HCT116 (cell line): ENCODE measurements at regions not wholly inside any gene's neighbourhood (a gene's known extent, or its start where the extent isn't known, plus 50 kb on each side); places are given as distances from the start of the nearest gene placed in this dataset.

ENCODE experiments used
- ATAC-seq: fragments of 200-7000 bp; cut with Tn5 transposase; 2 replicates; pipeline ENCODE4 v1.9.1; 2020; ENCODE audit warnings: mild to moderate bottlenecking, moderate library complexity
- BruUV-seq: library from RNA; stranded (reverse); fragments of 400-500 nt; replicated peaks from 2 replicates; lab custom pipeline; 2021; lab: Mats Ljungman, UMichigan
- CTCF ChIA-PET: fragments of 300-600 bp; sonication (Branson Sonifier 250); formaldehyde crosslinking; loops from one replicate; lab custom pipeline; 2021; ENCODE audit warnings: antibody characterized with exemption; lab: Charles Lee
- POLR2A ChIA-PET: fragments of 300-600, 350-600 bp; sonication (Branson Sonifier 250); formaldehyde crosslinking; loops from one replicate; lab custom pipeline; 2021; ENCODE audit warnings: antibody characterized with exemption; lab: Charles Lee
- RAD21 ChIA-PET, 2 experiments: fragments of 300-600 bp; sonication (Branson Sonifier 250); formaldehyde crosslinking; loops; one replicate each; lab custom pipeline; 2023; ENCODE audit warnings: low total read pairs in 2 of 2; ENCODE audit not compliant: uncharacterized antibody in 2 of 2, unreplicated experiment in 2 of 2, low non-redundant PET in 1 of 2; lab: Charles Lee
- DNase-seq: peaks from one replicate; pipeline ENCODE4 v3.0.0-alpha.2; 2010; ENCODE audit warnings: low read depth, low spot score
- H2AFZ ChIP-seq: fragments of 200-600 bp; shearing (Covaris generic), sonication (generic); 2 replicates; pipeline ENCODE4 v1.6.1; 2017; ENCODE audit warnings: low read depth, mixed run types, mixed read lengths, antibody characterized with exemption, low read length; ENCODE audit not compliant: poor library complexity, severe bottlenecking
- H3K27ac ChIP-seq: 2 replicates; pipeline ENCODE4 v1.5.1; 2012; ENCODE audit warnings: low read depth, low read length
- H3K27me3 ChIP-seq: fragments of 200-600 bp; sonication (generic); 2 replicates; pipeline ENCODE4 v1.6.1; 2016; ENCODE audit warnings: mixed run types, low read length, mixed read lengths; ENCODE audit not compliant: insufficient read depth
- H3K36me3 ChIP-seq, 2 experiments: fragments of 200-500 bp in 1 of 2; fragments of 200-600 bp in 1 of 2; sonication (Bioruptor generic) in 1 of 2; sonication (generic) in 1 of 2; 2 replicates each; pipeline versions ENCODE4 v1.5.1 to v1.6.1; 2014 to 2016; ENCODE audit warnings: low read length in 2 of 2, inconsistent platforms in 1 of 2, mixed read lengths in 1 of 2, mixed run types in 1 of 2; ENCODE audit not compliant: insufficient read depth in 2 of 2, control insufficient read depth in 1 of 2
- H3K4me1 ChIP-seq, 2 experiments: fragments of 200-600 bp in 1 of 2; sonication (generic) in 1 of 2; 2 replicates each; pipeline versions ENCODE4 v1.5.1 to v1.6.1; 2012 to 2017; ENCODE audit warnings: low read length in 2 of 2, inconsistent platforms in 1 of 2, mild to moderate bottlenecking in 1 of 2, mixed read lengths in 1 of 2, mixed run types in 1 of 2, moderate library complexity in 1 of 2; ENCODE audit not compliant: insufficient read depth in 2 of 2, control insufficient read depth in 1 of 2
- H3K4me2 ChIP-seq: fragments of 200-600 bp; sonication (generic); 2 replicates; pipeline ENCODE4 v1.6.1; 2017; ENCODE audit warnings: mixed run types, low read length, mixed read lengths
- H3K4me3 ChIP-seq, 2 experiments: fragments of 200-600 bp in 1 of 2; sonication (generic) in 1 of 2; replicated peaks in 1 of 2; 2 replicates each; pipeline ENCODE4 v1.5.1; 2011 to 2016; ENCODE audit warnings: low read length in 2 of 2, control low read depth in 1 of 2, low read depth in 1 of 2, mild to moderate bottlenecking in 1 of 2, mixed read lengths in 1 of 2, mixed run types in 1 of 2
- H3K79me2 ChIP-seq: fragments of 200-600 bp; sonication (generic); 2 replicates; pipeline ENCODE4 v1.6.1; 2017; ENCODE audit warnings: mild to moderate bottlenecking, mixed run types, low read length, moderate library complexity, mixed read lengths; ENCODE audit not compliant: insufficient read depth
- H3K9ac ChIP-seq: fragments of 200-600 bp; sonication (generic); 2 replicates; pipeline ENCODE4 v1.6.1; 2016; ENCODE audit warnings: low read length, mixed read lengths
- H3K9me2 ChIP-seq: fragments of 200-600 bp; sonication (generic), shearing (Covaris generic); 2 replicates; pipeline ENCODE4 v1.6.1; 2017; ENCODE audit warnings: mixed run types, mild to moderate bottlenecking, moderate library complexity; ENCODE audit not compliant: insufficient read depth
- H3K9me3 ChIP-seq, 2 experiments: fragments of 200-500 bp in 1 of 2; fragments of 200-600 bp in 1 of 2; sonication (Bioruptor generic) in 1 of 2; sonication (generic) in 1 of 2; 2 replicates each; pipeline ENCODE4 v1.6.1; 2014 to 2017; ENCODE audit warnings: low read length in 2 of 2, mixed read lengths in 2 of 2, inconsistent platforms in 1 of 2, low read depth in 1 of 2, mild to moderate bottlenecking in 1 of 2, mixed run types in 1 of 2, moderate library complexity in 1 of 2; ENCODE audit not compliant: control insufficient read depth in 1 of 2, insufficient read depth in 1 of 2
- H4K20me1 ChIP-seq: fragments of 200-600 bp; sonication (generic), shearing (Covaris generic); 2 replicates; pipeline ENCODE4 v1.6.1; 2017; ENCODE audit warnings: mixed run types, mild to moderate bottlenecking, moderate library complexity; ENCODE audit not compliant: insufficient read depth
- CEBPB ChIP-seq: IDR thresholded peaks from 2 replicates; pipeline ENCODE4 v1.6.1; 2012; ENCODE audit warnings: low read depth
- ELF1 ChIP-seq: IDR thresholded peaks from 2 replicates; pipeline ENCODE4 v1.6.1; 2012; ENCODE audit warnings: low read depth, borderline replicate concordance
- EZH2 ChIP-seq: fragments of 200-600 bp; sonication (generic); IDR thresholded peaks from 2 replicates; pipeline ENCODE4 v1.6.1; 2017; ENCODE audit warnings: antibody characterized with exemption, mixed run types
- EZH2phosphoT487 ChIP-seq: fragments of 200-600 bp; IDR thresholded peaks from 2 replicates; pipeline ENCODE4 v1.6.1; 2018; ENCODE audit warnings: antibody characterized with exemption, borderline replicate concordance
- FOSL1 ChIP-seq: IDR thresholded peaks from 2 replicates; pipeline ENCODE4 v1.6.1; 2012; ENCODE audit warnings: low read depth
- JUND ChIP-seq: IDR thresholded peaks from 2 replicates; pipeline ENCODE4 v1.6.1; 2012
- MAX ChIP-seq: IDR thresholded peaks from 2 replicates; pipeline ENCODE4 v1.6.1; 2012
- POLR2A ChIP-seq: IDR thresholded peaks from 2 replicates; pipeline ENCODE4 v1.7.0; 2011; ENCODE audit warnings: borderline replicate concordance; ENCODE audit not compliant: insufficient read depth, insufficient read length; ENCODE audit errors: extremely low read depth
- POLR2AphosphoS5 ChIP-seq: IDR thresholded peaks from 2 replicates; pipeline ENCODE4 v1.6.1; 2011; ENCODE audit warnings: mild to moderate bottlenecking, low read depth, low read length, moderate library complexity
- RAD21 ChIP-seq: IDR thresholded peaks from 2 replicates; pipeline ENCODE4 v1.6.1; 2012; ENCODE audit warnings: low read depth, mild to moderate bottlenecking
- SIN3A ChIP-seq: IDR thresholded peaks from 2 replicates; pipeline ENCODE4 v1.6.1; 2012; ENCODE audit warnings: low read depth
- SP1 ChIP-seq: IDR thresholded peaks from 2 replicates; pipeline ENCODE4 v1.6.1; 2012; ENCODE audit warnings: low read depth
- SRF ChIP-seq: IDR thresholded peaks from 2 replicates; pipeline ENCODE4 v1.6.1; 2012; ENCODE audit warnings: low read depth
- TCF7L2 ChIP-seq: IDR thresholded peaks from 2 replicates; pipeline ENCODE4 v1.7.0; 2011; ENCODE audit warnings: borderline replicate concordance, inconsistent platforms; ENCODE audit not compliant: insufficient read depth, insufficient read length; ENCODE audit errors: extremely low read depth
- ZBTB33 ChIP-seq: IDR thresholded peaks from 2 replicates; pipeline ENCODE4 v1.6.1; 2011; ENCODE audit warnings: mild to moderate bottlenecking, low read length, moderate library complexity; ENCODE audit not compliant: insufficient replicate concordance; ENCODE audit errors: extremely low read depth
- ZFX ChIP-seq: fragments of 450-650 bp; IDR thresholded peaks from 2 replicates; pipeline ENCODE4 v1.6.1; 2017
- ZNF274 ChIP-seq: fragments of 200-500 bp; sonication (Bioruptor generic); IDR thresholded peaks from 2 replicates; pipeline ENCODE4 v1.6.1; 2014; ENCODE audit warnings: mild to moderate bottlenecking, low read depth, low read length, inconsistent platforms
- intact Hi-C: fragments of 100-400 bp; cut with micrococcal nuclease; formaldehyde crosslinking; loops from 2 replicates; pipeline ENCODE4 v1.10.0; 2022
- TF ChIP-seq, protein P1 (sequence below), 3 experiments: fragments of 200-600 bp in 1 of 3; sonication (generic) in 1 of 3; IDR thresholded peaks in 2 of 3; conservative IDR thresholded peaks in 1 of 3; 2 replicates each; pipeline ENCODE4 v1.5.1; 2012 to 2017; ENCODE audit warnings: low read depth in 2 of 3, low read length in 2 of 3, antibody characterized with exemption in 1 of 3, borderline replicate concordance in 1 of 3, control low read depth in 1 of 3, mild to moderate bottlenecking in 1 of 3, mixed read lengths in 1 of 3, mixed run types in 1 of 3, moderate library complexity in 1 of 3; ENCODE audit not compliant: insufficient read depth in 1 of 3
- TF ChIP-seq, protein P2 (sequence below): IDR thresholded peaks from 2 replicates; pipeline ENCODE4 v1.6.1; 2012

DNA sequence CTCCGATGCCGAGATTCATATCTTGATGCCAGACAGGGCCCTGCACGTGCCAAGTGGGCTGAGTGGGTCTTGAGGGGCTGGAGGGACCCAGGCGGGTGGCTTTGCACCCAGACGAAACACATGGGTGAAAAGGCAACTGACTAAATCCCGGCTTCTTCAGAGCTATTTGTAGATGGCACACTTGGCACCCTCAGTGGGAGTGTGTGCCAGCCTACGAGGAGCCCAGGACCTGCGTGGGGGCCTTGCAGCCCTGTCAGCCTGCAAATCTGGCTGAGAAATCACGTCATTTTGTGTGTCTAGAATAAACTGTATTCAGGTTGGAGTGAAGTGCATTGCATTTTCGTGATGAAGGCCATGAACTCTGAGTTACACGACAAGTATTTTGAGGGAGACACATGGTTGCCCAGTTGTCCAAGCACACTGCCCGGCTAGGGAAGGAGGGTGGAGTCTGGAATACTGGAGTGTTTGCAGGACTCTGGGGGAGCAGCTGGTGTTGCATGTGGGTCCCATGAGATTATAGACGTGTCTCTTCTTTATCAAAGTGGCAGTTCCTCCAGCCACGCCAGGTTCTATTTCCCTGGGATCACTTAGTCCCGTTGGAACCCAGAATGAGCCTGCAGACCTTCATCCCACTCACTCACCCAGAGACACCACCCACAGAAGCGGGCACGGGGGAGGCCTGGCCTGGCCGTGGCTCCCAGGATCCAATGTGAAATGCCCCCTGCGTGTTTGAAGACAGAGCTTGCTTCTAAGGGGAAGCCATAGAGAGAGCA, 60.2 kb downstream of the DLL1 start:
- TF ChIP-seq ZNF274: no peak
- TF ChIP-seq TCF7L2: no peak
- TF ChIP-seq, protein P1, sequence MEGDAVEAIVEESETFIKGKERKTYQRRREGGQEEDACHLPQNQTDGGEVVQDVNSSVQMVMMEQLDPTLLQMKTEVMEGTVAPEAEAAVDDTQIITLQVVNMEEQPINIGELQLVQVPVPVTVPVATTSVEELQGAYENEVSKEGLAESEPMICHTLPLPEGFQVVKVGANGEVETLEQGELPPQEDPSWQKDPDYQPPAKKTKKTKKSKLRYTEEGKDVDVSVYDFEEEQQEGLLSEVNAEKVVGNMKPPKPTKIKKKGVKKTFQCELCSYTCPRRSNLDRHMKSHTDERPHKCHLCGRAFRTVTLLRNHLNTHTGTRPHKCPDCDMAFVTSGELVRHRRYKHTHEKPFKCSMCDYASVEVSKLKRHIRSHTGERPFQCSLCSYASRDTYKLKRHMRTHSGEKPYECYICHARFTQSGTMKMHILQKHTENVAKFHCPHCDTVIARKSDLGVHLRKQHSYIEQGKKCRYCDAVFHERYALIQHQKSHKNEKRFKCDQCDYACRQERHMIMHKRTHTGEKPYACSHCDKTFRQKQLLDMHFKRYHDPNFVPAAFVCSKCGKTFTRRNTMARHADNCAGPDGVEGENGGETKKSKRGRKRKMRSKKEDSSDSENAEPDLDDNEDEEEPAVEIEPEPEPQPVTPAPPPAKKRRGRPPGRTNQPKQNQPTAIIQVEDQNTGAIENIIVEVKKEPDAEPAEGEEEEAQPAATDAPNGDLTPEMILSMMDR (IDR thresholded peaks at IDR 0.05 in 2 of 3, conservative IDR thresholded peaks at IDR 0.05 in 1 of 3; ENCODE audit: borderline replicate concordance in 1 of 3, insufficient read depth in 1 of 3, low read depth in 2 of 3, low read length in 2 of 3): no peak
- no peak for TF ChIP-seq EZH2phosphoT487
- no peak for TF ChIP-seq EZH2
- no peak for TF ChIP-seq SIN3A
- TF ChIP-seq SP1: no peak
- no peak for TF ChIP-seq JUND
- no peak for TF ChIP-seq ELF1
- no peak for TF ChIP-seq RAD21
- TF ChIP-seq, protein P2, sequence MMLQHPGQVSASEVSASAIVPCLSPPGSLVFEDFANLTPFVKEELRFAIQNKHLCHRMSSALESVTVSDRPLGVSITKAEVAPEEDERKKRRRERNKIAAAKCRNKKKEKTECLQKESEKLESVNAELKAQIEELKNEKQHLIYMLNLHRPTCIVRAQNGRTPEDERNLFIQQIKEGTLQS: no peak
- TF ChIP-seq ZFX: no peak
- TF ChIP-seq FOSL1: no peak
- no peak for TF ChIP-seq POLR2A
- TF ChIP-seq SRF: no peak
- TF ChIP-seq CEBPB: no peak
- TF ChIP-seq POLR2AphosphoS5: no peak
- TF ChIP-seq ZBTB33: no peak
- no peak for TF ChIP-seq MAX

More for the DNA sequence above, 60.2 kb downstream of the DLL1 start:
- H3K36me3 ChIP-seq: no peaks in the 10 kb centered on the region
- no peaks in the 10 kb centered on the region for H3K9me3 ChIP-seq
- H3K27me3 ChIP-seq: no peaks in the 10 kb centered on the region
- DNase-seq: no peak
- H2AFZ ChIP-seq: no peak overlapping the region
- intact Hi-C loops: no loop called here
- ChIA-PET RAD21 (no interaction called here), CTCF (no interaction called here), POLR2A (no interaction called here)
- H3K79me2 ChIP-seq: no peaks in the 10 kb centered on the region
- H3K4me1 ChIP-seq: no peaks in the 10 kb centered on the region
- no TSS peak for BruUV-seq
- no peak overlapping the region for H3K4me2 ChIP-seq
- H3K9me2 ChIP-seq: no peaks in the 10 kb centered on the region
- H3K9ac ChIP-seq: no peak overlapping the region
- H4K20me1 ChIP-seq: no peaks in the 10 kb centered on the region
- H3K27ac ChIP-seq: no peak overlapping the region
- ATAC-seq: no peak
- H3K4me3 ChIP-seq: no peak overlapping the region
